Chondrocyte (in vitro differentiated cells): ENCODE measurements at regions not wholly inside any gene's neighbourhood (a gene's known extent, or its start where the extent isn't known, plus 50 kb on each side); places are given as distances from the start of the nearest gene placed in this dataset.

Experiments used
- DNase-seq: peaks from one replicate; pipeline ENCODE4 v3.0.0; 2021; ENCODE audit warnings: mixed read lengths, low spot score
- H3K27ac Mint-ChIP-seq: one replicate; pipeline ENCODE4 v1.8.0; 2021; ENCODE audit warnings: mild to moderate bottlenecking, moderate library complexity, mixed read lengths; ENCODE audit not compliant: unreplicated experiment
- H3K27me3 Mint-ChIP-seq: 2 replicates; pipeline ENCODE4 v1.8.0; 2021; ENCODE audit warnings: low read depth, mixed read lengths
- H3K36me3 Mint-ChIP-seq: 2 replicates; pipeline ENCODE4 v1.8.0; 2021; ENCODE audit warnings: low read depth, mixed read lengths
- H3K4me1 Mint-ChIP-seq: 2 replicates; pipeline ENCODE4 v1.8.0; 2021; ENCODE audit warnings: low read depth, mild to moderate bottlenecking, mixed read lengths
- H3K4me3 Mint-ChIP-seq: one replicate; pipeline ENCODE4 v1.8.0; 2021; ENCODE audit warnings: mild to moderate bottlenecking, moderate library complexity, mixed read lengths; ENCODE audit not compliant: unreplicated experiment
- H3K9me3 Mint-ChIP-seq: 2 replicates; pipeline ENCODE4 v1.8.0; 2021; ENCODE audit warnings: low read depth, mixed read lengths
- CTCF ChIP-seq: fragments of 200-600 bp; sonication (generic); IDR thresholded peaks from 2 replicates; pipeline ENCODE4 v1.5.0; 2021; ENCODE audit warnings: antibody characterized with exemption, mild to moderate bottlenecking, moderate library complexity

GRCh38 chr6:87799651-87800050 is 97.6 kb upstream of the AKIRIN2 start:
- DNase-seq: no peak
- Mint-ChIP-seq H3K36me3 (no peaks in the 10 kb centered on the region), H3K27me3 (peaks cover 22% of the 10 kb centered on the region), H3K4me3 (no peak overlapping the region), H3K4me1 (peaks cover 8% of the 10 kb centered on the region), H3K9me3 (no peaks in the 10 kb centered on the region), H3K27ac (no peak overlapping the region)
- TF ChIP-seq CTCF: no peak

DNA sequence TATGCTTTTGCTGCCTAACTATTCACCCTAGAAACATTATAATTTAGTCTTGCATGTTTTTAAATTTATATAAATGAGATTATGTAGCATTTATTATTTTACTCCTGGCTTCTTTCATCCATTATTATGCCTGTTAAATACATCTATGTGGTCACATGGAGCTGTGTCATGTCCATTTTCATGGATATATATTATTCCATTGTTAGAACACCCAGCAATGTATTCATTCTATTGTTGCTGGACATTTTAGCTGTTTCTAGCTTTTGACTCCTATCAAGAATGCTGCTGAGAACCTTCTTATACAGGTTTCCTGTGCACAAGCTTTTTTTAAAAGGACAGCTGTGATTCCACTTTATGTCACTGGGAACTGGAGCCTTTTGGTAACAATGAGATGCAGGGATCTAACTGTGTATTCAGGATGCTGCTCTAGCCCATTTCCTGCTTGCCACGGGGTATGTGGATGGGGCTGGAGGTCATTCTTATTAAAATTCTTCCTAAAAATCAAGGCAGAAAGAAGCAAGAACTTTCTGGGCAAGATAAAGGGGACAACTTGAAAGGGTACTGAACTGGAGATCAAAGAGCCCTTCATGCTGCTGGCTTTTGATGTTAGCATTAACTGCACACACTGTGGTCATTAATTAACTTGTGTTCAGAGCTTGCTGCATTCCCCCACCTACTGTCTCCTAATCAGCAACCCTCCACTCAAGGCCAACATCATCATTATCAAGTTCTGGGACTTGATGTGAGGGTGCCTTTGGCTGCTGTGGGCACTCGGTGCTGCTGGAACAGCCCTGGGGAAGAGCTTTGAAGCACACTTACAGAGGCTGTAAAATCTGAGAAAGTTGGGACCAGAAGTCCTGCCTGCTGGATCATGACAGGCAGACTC is 96.6 kb upstream of the AKIRIN2 start:
- H3K27me3 Mint-ChIP-seq: peaks cover 22% of the 10 kb centered on the region
- no peak overlapping the region for H3K27ac Mint-ChIP-seq
- no peak for TF ChIP-seq CTCF
- no peak overlapping the region for H3K4me3 Mint-ChIP-seq
- no peak for DNase-seq
- peaks cover 8% of the 10 kb centered on the region for H3K4me1 Mint-ChIP-seq
- no peaks in the 10 kb centered on the region for H3K36me3 Mint-ChIP-seq
- H3K9me3 Mint-ChIP-seq: no peaks in the 10 kb centered on the region

DNA sequence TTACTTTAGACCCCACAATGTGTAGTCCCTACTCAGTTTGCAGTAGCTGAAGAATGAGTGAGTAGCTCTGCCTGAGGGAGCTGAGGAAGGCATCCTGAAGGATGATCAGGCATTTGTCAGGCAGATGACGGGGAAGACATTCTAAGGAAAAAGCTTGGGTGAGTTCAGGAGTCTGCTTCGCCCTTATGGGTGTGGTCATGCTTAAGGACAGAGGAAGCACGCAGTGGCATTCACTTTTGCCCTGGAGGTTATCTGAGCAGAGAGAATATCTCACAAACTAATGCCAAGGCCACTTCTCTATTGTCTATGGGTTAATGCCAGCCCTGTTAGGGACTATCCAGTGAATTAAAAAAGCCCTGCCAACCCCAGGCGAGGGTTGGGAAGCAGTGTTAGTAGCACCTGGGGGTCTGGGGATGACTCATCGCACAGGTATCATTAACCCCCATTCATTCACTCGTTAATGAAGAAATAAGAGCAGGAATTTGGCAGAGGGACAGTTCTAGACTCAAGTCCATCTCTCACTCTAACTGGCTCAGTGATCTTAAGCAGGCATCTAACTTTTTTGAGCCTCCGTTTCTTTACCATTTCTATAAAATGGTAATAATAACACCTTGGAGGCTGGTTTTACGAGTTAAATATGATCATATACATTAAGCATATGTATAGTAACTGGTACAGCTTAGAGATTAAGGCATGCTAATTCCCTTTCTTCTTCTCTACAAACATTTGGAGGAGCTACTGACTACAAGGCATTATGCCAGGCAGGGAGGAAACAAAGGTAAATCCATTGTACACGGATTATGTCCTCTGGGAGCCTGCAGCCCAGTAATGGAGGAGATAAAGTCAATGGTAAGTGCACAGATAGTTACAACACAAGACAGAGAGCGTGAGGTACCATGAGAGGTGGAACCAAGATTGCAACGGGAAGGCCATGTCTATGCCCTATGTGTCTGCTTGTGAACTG is 93.2 kb upstream of the AKIRIN2 start:
- H3K4me1 Mint-ChIP-seq: peaks cover 12% of the 10 kb centered on the region
- H3K36me3 Mint-ChIP-seq: no peaks in the 10 kb centered on the region
- no peaks in the 10 kb centered on the region for H3K9me3 Mint-ChIP-seq
- TF ChIP-seq CTCF: no peak
- H3K4me3 Mint-ChIP-seq: no peak overlapping the region
- peaks cover 9% of the 10 kb centered on the region for H3K27me3 Mint-ChIP-seq
- DNase-seq: no peak
- no peak overlapping the region for H3K27ac Mint-ChIP-seq

DNA sequence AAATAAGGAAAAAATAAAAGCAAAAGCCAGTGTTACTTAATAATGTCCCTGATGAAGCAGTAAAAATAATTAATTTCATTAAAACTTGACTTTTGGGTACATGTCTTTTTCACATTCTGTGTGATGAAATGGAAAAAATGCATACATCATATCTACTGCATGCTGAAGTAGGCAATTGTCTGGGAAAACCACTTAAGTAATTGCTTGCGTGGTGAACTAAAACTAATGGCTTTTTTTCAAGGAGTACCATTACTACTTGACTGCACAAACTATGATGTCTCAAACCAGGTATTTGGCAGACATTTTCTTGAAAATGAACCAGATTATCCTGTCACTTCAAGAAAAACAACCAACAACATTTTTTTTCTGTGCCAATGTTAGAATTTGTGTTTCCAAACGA is 91.3 kb upstream of the AKIRIN2 start:
- Mint-ChIP-seq H3K4me3 (no peak overlapping the region), H3K36me3 (no peaks in the 10 kb centered on the region), H3K27me3 (peaks cover 2% of the 10 kb centered on the region), H3K9me3 (no peaks in the 10 kb centered on the region), H3K4me1 (peaks cover 18% of the 10 kb centered on the region), H3K27ac (no peak overlapping the region)
- TF ChIP-seq CTCF: no peak
- no peak for DNase-seq

DNA sequence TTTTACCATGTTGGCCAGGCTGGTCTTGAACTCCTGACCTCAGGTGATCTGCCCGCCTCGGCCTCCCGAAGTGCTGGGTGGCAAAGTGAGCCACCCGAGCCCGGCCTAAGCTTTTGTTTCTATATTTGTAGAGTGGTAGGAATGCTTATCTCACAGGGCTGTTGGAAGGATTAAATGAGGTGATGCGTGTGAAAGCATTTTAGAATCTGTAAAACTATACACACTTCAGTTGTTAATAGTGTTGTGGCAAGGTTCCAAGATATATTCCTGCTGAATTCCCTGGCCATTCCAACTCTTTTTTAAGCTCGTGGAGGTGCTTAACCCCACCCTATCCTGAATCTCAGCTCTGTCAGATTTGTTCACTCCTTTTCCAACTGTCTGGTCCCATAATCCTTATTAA is 89.9 kb upstream of the AKIRIN2 start:
- peaks cover 1% of the 10 kb centered on the region for H3K27me3 Mint-ChIP-seq
- TF ChIP-seq CTCF: no peak
- H3K9me3 Mint-ChIP-seq: no peaks in the 10 kb centered on the region
- H3K36me3 Mint-ChIP-seq: no peaks in the 10 kb centered on the region
- DNase-seq: no peak
- peaks cover 18% of the 10 kb centered on the region for H3K4me1 Mint-ChIP-seq
- no peak overlapping the region for H3K27ac Mint-ChIP-seq
- H3K4me3 Mint-ChIP-seq: no peak overlapping the region
